Stimulated activated CD4-positive, alpha-beta T cell treated with anti-CD3 and anti-CD28 coated beads, Interleukin-12 subunit alpha, Interleukin-12 subunit beta, amount 100 ng/mL, for 24 hours (primary cell): ENCODE measurements at regions not wholly inside any gene's neighbourhood (a gene's known extent, or its start where the extent isn't known, plus 50 kb on each side); places are given as distances from the start of the nearest gene placed in this dataset.
"Not testable (repeated sequence)": the region's sequence is repeated elsewhere in the genome, so short reads cannot be mapped to it uniquely, and the experiment has no call there.

Experiments used
- DNase-seq, 2 experiments: peaks; one replicate each; pipeline ENCODE4 v3.0.0-alpha.2; 2020; ENCODE audit warnings: low read depth in 2 of 2

- no peak for DNase-seq
Observed at GRCh38 chr20:40931410-40932044, 97.1 kb upstream of the TOP1 start.

GRCh38 chr20:40932436-40932835 lies 96.2 kb upstream of the TOP1 start:
- no peak for DNase-seq

GRCh38 chr20:40933758-40934157 lies 94.9 kb upstream of the TOP1 start:
- no peak for DNase-seq

DNA sequence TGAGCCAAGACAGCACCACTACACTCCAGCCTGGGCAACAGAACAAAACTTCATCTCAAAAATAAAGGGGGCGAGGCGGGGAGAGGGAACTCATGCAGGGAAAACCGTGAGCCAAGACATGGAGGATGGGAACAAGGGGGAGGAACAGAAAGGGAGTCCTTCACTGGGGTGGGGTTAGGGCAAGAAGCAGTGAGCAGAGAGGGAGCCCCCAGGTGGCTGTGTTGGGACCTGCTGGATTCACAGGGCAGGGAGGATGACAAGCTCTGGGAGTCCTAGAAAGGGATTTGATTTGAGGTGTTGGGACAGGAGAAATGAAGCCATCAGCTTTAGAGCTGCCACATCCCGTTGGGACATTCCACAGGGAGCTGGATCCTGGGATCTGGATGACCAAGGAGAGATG lies 90.6 kb upstream of the TOP1 start:
- no peak for DNase-seq

GRCh38 chr20:40939667-40940066 lies 89.0 kb upstream of the TOP1 start:
- no peak for DNase-seq

DNA sequence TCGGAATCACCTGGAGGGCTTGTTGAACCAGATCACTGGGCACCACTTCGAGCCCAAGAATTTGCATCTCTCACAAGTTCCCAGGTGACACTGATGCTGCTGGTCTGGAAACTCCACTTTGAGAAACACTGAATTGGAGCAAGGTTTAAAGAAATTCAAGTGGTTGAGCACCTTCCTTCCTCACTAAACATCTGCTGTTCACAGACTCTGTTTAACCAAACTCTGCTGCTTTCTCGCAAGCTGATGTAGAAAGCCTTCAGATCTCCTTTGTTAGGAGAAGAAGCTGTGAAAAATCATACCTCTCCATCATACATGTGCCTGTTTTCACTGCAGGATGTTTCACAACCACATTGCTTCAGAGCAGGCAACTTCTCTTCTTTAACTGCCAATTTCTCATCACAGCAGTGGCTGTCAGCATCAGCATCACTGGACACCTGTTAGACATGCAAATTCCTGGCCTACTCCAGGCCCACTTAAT lies 87.5 kb upstream of the TOP1 start:
- DNase-seq, result no peak

- no peak for DNase-seq
Observed at GRCh38 chr20:40942006-40942405, 86.6 kb upstream of the TOP1 start.

GRCh38 chr20:40942775-40943174 lies 85.8 kb upstream of the TOP1 start:
- no peak for DNase-seq

- DNase-seq, result no peak
Observed at GRCh38 chr20:40943591-40943990, 85.0 kb upstream of the TOP1 start.

GRCh38 chr20:40945189-40945588 lies 83.4 kb upstream of the TOP1 start:
- DNase-seq, result no peak

DNA sequence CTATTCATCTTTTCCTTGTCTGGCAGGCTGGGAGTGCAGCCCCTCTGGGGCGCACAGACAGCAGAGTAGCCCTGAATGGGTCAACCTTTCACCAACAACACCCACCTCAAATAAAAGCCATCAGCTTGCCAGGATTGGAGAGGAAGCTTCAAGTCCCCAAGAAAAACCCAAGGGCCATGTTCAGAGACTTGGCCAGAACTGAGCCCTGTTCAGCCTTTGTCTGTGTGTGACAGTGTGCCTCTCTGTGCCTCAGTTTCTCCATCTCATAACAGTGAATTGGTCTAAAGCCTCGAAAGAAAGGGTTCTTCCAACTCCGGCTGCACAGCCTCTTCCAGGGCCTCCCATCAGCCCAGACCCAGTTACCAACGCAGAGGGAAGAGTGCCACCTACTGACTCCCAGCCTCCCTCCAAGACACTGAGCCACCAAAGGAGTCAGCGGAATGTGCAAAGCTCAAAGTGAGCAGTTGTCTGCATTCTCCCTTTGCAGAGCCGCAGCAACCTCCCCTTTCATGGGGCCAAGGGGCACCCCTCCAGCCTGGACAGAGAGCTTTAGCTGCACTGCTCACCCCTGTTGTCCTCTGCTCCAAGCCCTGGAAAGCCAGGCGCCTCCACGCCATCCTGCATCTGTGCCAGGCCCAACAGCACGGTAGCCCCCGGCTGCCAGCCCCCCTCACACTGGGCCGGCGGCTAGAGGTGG lies 82.7 kb upstream of the TOP1 start:
- no peak for DNase-seq

GRCh38 chr20:40946451-40946850 lies 82.2 kb upstream of the TOP1 start:
- no peak for DNase-seq

DNA sequence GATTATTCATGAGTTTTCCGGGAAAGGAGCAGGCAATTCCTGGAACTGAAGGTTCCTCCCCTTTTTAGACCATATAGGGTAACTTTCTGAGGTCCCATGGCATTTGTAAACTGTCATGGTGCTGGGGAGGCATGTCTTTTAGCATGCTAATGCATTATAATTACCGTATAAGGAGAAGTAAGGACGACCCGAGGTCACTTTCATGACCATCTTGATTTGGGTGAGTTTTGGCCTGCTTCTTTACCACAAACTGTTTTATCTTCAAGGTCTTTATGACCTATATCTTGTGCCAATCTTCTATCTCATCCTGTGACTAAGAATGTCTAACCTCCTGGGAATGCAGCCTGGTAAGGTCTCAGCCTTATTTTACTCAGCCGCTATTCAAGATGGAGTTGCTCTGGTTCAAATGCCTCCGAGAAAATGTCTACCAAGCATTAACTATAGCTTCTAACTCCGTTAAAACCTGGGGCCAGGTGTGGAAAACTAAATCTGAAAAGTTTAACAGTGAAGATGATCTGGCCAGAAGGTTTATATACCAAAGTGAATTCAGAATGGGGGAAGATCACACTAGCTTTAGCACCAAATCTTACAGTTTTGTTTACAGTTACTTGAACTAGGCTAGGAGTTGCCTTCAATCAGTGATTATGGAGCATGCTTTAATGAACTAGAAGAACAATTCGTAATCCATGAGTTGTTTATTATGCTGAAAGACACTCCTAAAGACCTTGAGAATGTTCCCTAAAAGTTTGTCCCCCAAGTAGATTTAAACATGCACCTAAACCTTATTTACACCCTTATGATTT lies 80.0 kb upstream of the TOP1 start:
- no peak for DNase-seq

GRCh38 chr20:40949346-40949745 lies 79.3 kb upstream of the TOP1 start:
- no peak for DNase-seq

DNA sequence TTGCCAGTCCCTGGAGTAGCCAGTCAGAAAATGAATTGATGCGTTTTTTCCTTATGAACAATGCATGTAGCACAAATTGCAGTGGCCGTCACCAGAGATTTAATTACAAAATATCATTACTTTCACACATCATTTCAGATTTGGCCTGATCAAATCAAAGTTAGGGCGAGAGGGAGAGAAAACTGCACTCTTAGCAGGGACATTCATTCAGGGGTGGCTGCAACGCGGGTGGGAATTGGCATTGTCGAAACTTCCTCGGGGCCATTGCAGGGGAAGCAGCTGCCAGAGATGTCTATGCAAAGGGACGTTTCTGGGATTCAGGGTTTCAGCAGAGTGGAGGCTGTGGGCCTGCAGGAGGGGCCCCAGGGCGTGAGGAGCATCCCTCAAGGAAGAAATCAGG lies 76.5 kb upstream of the TOP1 start:
- no peak for DNase-seq

GRCh38 chr20:40953416-40953815 lies 75.2 kb upstream of the TOP1 start:
- DNase-seq, result no peak

DNA sequence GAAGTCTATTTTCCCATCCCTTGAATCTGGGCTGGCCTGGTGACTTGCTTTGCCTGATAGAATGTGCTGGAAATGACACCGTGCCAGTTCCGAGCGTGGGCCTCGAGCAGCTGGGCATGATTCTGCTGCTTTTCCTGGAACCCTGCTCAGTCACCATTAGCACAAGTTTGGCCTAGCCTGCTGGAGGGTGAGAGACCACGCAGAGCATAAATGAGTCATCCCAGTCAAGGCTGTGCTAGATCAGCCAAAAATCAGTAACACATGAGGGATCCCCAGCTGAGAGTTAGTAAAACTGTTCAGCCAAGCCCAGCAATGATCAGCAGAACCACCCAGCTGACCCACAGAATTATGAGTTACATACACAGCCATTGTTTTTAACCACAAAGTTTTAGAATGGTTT lies 74.8 kb upstream of the TOP1 start:
- DNase-seq, result no peak

GRCh38 chr20:40954521-40955165 lies 74.0 kb upstream of the TOP1 start:
- no peak for DNase-seq

- no peak for DNase-seq
Observed at GRCh38 chr20:40955326-40955725, 73.3 kb upstream of the TOP1 start.

DNA sequence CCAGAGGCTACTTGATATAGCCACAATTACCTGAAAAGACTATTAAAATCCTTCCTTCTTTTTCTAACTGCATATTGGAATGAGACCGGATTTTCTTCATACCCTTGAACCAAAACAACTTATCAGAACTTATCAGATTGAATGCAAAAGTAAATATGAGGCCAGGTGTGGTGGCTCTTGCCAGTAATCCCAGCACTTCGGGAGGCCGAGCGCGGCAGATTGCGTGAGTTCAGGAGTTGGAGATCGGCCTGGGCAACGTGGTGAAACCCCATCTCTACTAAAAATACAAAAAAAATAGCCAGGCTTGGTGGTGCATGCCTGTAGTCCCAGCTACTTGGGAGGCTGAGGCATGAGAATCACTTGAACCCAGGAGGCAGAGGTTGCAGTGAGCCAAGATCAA lies 72.8 kb upstream of the TOP1 start:
- DNase-seq, result not testable (repeated sequence)

DNA sequence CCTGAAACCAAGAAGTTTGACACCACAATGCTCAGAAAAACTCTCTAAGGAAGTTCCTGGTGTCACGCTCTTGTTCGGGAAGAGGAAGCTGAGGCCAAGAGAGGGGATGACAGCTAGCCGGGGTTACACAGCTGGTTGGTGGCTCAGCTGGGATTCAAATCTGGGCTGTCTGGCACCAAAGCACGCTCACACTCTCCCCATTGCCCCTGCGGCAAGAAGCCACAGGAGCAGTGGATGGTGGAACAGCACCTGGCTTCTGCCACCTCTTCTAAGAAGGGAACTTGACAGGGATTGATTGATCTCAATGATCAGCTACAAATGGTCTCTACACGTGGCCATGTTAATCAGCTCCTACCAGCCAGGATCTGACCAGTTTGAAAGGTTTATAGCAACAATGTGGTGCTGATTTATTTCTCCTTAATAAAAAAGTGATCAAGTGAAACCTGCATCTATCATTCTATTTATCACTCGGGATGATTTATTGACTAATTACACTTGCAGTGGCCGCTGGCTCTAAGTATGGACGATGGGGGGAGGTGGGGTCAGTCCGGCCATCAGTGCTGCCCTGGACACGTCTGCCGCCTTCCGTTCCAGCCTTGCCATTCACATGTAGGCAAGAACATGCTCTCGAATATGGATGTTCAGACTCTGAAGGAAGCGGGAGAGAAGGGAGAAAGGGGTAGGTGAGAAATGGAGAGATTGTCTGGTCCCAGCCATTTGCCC lies 71.9 kb upstream of the TOP1 start:
- no peak for DNase-seq
